MCF 10A (cell line): ENCODE measurements at regions not wholly inside any gene's neighbourhood (a gene's known extent, or its start where the extent isn't known, plus 50 kb on each side); places are given as distances from the start of the nearest gene placed in this dataset.

Source experiments
- BruUV-seq: library from RNA; stranded (reverse); fragments of 400-500 nt; replicated peaks from 2 replicates; lab custom pipeline; 2021; lab: Mats Ljungman, UMichigan
- CTCF ChIA-PET: fragments of 300-600 bp; sonication (Branson Sonifier 250); formaldehyde crosslinking; extraction: SDS; loops from one replicate; lab custom pipeline; 2021; ENCODE audit warnings: antibody characterized with exemption, inconsistent platforms; lab: Yijun Ruan, JAX
- POLR2A ChIA-PET: fragments of 300-600, 350-650 bp; sonication (Branson Sonifier 250); formaldehyde crosslinking; extraction: SDS; loops from one replicate; lab custom pipeline; 2020; ENCODE audit warnings: antibody characterized with exemption, inconsistent platforms; lab: Yijun Ruan, JAX
- DNase-seq: peaks from one replicate; pipeline ENCODE4 v3.0.0-alpha.2; 2018; ENCODE audit not compliant: unreplicated experiment
- H3K27ac Mint-ChIP-seq: one replicate; pipeline ENCODE4 v1.8.0; 2022; ENCODE audit warnings: mild to moderate bottlenecking, low read depth, mixed read lengths; ENCODE audit not compliant: unreplicated experiment
- H3K27me3 Mint-ChIP-seq: one replicate; pipeline ENCODE4 v1.8.0; 2022; ENCODE audit warnings: mixed read lengths; ENCODE audit not compliant: insufficient read depth, unreplicated experiment
- H3K36me3 Mint-ChIP-seq: one replicate; pipeline ENCODE4 v1.8.0; 2022; ENCODE audit warnings: mild to moderate bottlenecking, moderate library complexity, mixed read lengths; ENCODE audit not compliant: insufficient read depth, unreplicated experiment
- H3K4me1 Mint-ChIP-seq: one replicate; pipeline ENCODE4 v1.8.0; 2022; ENCODE audit warnings: mixed read lengths; ENCODE audit not compliant: insufficient read depth, unreplicated experiment
- H3K4me3 Mint-ChIP-seq: one replicate; pipeline ENCODE4 v1.8.0; 2022; ENCODE audit warnings: mild to moderate bottlenecking, moderate library complexity, mixed read lengths; ENCODE audit not compliant: unreplicated experiment
- H3K9me3 Mint-ChIP-seq: one replicate; pipeline ENCODE4 v1.8.0; 2022; ENCODE audit warnings: mixed read lengths; ENCODE audit not compliant: unreplicated experiment
- intact Hi-C: fragments of 100-400 bp; cut with micrococcal nuclease; formaldehyde crosslinking; loops from 2 replicates; pipeline ENCODE4 v1.14.1; 2022
- TF ChIP-seq, protein P1 (sequence below): fragments of 200-600 bp; IDR thresholded peaks from one replicate; pipeline ENCODE4 v1.8.0; 2022; ENCODE audit warnings: antibody characterized with exemption, mild to moderate bottlenecking; ENCODE audit not compliant: unreplicated experiment

DNA sequence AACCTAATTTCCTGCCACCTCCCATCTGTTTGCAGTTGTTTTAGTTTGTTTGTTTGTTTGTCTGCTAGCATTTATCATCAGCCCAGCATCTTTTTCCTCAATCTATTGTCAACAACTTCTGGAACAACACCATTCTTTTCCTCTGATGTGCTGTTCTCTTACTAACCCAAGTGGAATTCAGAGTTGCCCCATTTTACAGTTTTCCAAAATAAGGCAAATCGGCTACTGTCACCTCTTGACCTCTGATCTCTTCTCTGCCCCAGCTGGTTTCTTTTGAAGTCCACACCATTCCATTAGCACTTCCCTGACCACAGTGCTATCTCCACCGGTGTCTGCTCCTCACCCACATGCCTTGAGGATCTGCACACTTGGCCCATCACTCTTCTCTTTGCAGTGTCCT, 102.4 kb downstream of the EFNB2 start:
- no peak overlapping the region for H3K27ac Mint-ChIP-seq
- intact Hi-C loops: no loop called here
- CTCF ChIA-PET: no interaction called here
- peaks cover 10% of the 10 kb centered on the region for H3K4me1 Mint-ChIP-seq
- TF ChIP-seq, protein P1, sequence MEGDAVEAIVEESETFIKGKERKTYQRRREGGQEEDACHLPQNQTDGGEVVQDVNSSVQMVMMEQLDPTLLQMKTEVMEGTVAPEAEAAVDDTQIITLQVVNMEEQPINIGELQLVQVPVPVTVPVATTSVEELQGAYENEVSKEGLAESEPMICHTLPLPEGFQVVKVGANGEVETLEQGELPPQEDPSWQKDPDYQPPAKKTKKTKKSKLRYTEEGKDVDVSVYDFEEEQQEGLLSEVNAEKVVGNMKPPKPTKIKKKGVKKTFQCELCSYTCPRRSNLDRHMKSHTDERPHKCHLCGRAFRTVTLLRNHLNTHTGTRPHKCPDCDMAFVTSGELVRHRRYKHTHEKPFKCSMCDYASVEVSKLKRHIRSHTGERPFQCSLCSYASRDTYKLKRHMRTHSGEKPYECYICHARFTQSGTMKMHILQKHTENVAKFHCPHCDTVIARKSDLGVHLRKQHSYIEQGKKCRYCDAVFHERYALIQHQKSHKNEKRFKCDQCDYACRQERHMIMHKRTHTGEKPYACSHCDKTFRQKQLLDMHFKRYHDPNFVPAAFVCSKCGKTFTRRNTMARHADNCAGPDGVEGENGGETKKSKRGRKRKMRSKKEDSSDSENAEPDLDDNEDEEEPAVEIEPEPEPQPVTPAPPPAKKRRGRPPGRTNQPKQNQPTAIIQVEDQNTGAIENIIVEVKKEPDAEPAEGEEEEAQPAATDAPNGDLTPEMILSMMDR: no peak
- H3K9me3 Mint-ChIP-seq: peaks cover 14% of the 10 kb centered on the region
- no TSS peak for BruUV-seq
- no peak for DNase-seq
- no peaks in the 10 kb centered on the region for H3K27me3 Mint-ChIP-seq
- no peak overlapping the region for H3K4me3 Mint-ChIP-seq
- POLR2A ChIA-PET: no interaction called here
- H3K36me3 Mint-ChIP-seq: no peaks in the 10 kb centered on the region

DNA sequence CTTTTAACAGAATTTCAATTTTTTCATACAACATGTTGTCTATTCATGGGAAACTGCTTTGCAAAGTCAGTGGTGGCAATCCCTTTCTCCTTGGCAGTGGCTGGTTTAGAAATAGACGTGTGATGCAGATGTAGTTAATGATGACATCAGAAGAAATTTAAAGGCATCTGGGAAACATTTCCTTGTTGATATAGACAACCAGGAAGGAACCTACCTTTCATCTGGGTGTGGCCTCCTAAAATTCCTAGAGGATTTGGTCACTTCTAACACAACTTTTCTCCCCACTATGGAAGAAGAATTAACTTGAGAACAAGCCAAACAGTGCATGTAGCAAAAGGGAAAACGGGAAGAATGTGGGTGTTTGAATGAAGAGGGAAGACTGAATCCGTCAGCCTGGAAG, 102.8 kb downstream of the EFNB2 start:
- Mint-ChIP-seq H3K9me3 (peaks cover 14% of the 10 kb centered on the region), H3K27me3 (no peaks in the 10 kb centered on the region), H3K4me1 (peaks cover 10% of the 10 kb centered on the region), H3K36me3 (no peaks in the 10 kb centered on the region), H3K4me3 (no peak overlapping the region), H3K27ac (no peak overlapping the region)
- no TSS peak for BruUV-seq
- DNase-seq: no peak
- ChIA-PET POLR2A (no interaction called here), CTCF (no interaction called here)
- TF ChIP-seq, protein P1: no peak
- intact Hi-C loops: no loop called here

DNA sequence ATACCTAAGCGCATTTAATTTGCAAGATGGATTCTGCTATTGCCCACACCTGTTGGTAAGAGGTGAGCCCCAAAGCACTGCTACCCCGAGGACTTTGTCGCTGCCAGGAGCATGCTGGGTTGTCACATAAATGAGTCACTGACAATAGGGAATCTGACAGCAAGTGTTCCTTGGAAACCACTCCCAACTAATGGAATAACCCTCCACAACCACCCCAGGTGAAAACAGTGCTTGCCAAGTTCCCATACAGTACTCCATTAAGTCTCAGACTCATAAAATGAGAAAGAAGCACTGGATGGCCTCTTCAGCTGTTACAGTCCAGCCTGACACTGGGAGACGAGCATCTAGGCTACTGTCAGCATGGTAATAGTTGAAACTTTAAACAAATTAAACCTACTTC, 108.6 kb downstream of the EFNB2 start:
- Mint-ChIP-seq H3K36me3 (no peaks in the 10 kb centered on the region), H3K9me3 (peaks cover 9% of the 10 kb centered on the region), H3K4me3 (no peak overlapping the region), H3K27me3 (no peaks in the 10 kb centered on the region), H3K27ac (no peak overlapping the region), H3K4me1 (no peaks in the 10 kb centered on the region)
- DNase-seq: no peak
- intact Hi-C loops: no loop called here
- no TSS peak for BruUV-seq
- ChIA-PET CTCF (no interaction called here), POLR2A (no interaction called here)
- TF ChIP-seq, protein P1: no peak

DNA sequence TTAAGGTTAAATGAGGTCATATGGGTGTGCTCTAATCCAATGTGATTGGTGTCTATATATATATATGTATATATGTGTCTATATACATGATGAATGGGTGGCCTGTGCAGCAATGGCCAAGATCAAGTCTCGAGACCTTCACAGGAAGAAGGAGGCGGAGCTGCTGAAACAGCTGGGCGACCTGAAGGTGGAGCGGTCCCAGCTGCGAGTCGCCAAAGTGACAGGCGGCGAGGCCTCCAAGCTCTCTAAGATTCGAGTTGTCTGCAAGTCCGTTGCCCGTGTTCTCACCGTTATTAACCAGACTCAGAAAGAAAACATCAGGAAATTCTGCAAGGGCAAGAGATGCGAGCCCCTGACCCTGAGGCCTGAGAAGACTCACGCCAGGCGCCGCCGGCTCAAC, 109.8 kb downstream of the EFNB2 start:
- no peaks in the 10 kb centered on the region for H3K27me3 Mint-ChIP-seq
- BruUV-seq: no TSS peak
- intact Hi-C loops: no loop called here
- H3K9me3 Mint-ChIP-seq: no peaks in the 10 kb centered on the region
- no peak overlapping the region for H3K27ac Mint-ChIP-seq
- no peak for DNase-seq
- H3K4me1 Mint-ChIP-seq: no peaks in the 10 kb centered on the region
- ChIA-PET CTCF (interaction anchor here (0.6 kb wide), 1 partner anchor 56 kb away, joined by 3 read pairs; no protein-coding TSS in a partner anchor), POLR2A (no interaction called here)
- H3K36me3 Mint-ChIP-seq: no peaks in the 10 kb centered on the region
- TF ChIP-seq, protein P1: no peak
- H3K4me3 Mint-ChIP-seq: no peak overlapping the region
